T47D (cell line): ENCODE measurements at regions not wholly inside any gene's neighbourhood (a gene's known extent, or its start where the extent isn't known, plus 50 kb on each side); places are given as distances from the start of the nearest gene placed in this dataset.

Experiments used
- DNase-seq, 2 experiments: peaks; one replicate each; pipeline versions ENCODE4 v3.0.0 to v3.0.0-alpha.2; 2011 to 2012; ENCODE audit warnings: low read depth in 1 of 2, low spot score in 1 of 2
- JUND ChIP-seq: IDR thresholded peaks from 2 replicates; pipeline ENCODE4 v1.6.1; 2012; ENCODE audit warnings: low read depth
- in situ Hi-C: cut with HindIII; loops from 2 replicates; pipeline ENCODE4 v1.10.0; 2016; ENCODE audit warnings: low sequenced_read_pairs, low pct_unique_long_range_greater_than_20kb

- in situ Hi-C loops = no loop called here
- TF ChIP-seq JUND = no peak
- DNase-seq = no peak
These were observed 676.2 kb downstream of the CDH11 start for GRCh38 chr16:64445649-64446048.

GRCh38 chr16:64445245-64445644 is 676.6 kb downstream of the CDH11 start:
- in situ Hi-C loops = no loop called here
- TF ChIP-seq JUND = no peak
- DNase-seq = no peak

- in situ Hi-C loops = no loop called here
- no peak for TF ChIP-seq JUND
- DNase-seq = no peak
These were observed 681.4 kb downstream of the CDH11 start for GRCh38 chr16:64440421-64440831.

GRCh38 chr16:64440005-64440404 is 681.9 kb downstream of the CDH11 start:
- no peak for TF ChIP-seq JUND
- no peak for DNase-seq
- in situ Hi-C loops = no loop called here

- in situ Hi-C loops = no loop called here
- no peak for TF ChIP-seq JUND
- DNase-seq = no peak
These were observed 684.0 kb downstream of the CDH11 start for GRCh38 chr16:64437706-64438324.

- in situ Hi-C loops = no loop called here
- no peak for DNase-seq
- no peak for TF ChIP-seq JUND
These were observed 687.3 kb downstream of the CDH11 start for GRCh38 chr16:64434526-64435069.

- DNase-seq = no peak
- in situ Hi-C loops = no loop called here
- TF ChIP-seq JUND = no peak
These were observed 693.3 kb downstream of the CDH11 start for GRCh38 chr16:64428463-64429113.

- DNase-seq = no peak
- in situ Hi-C loops = no loop called here
- TF ChIP-seq JUND = no peak
These were observed 695.7 kb downstream of the CDH11 start for GRCh38 chr16:64426131-64426666.

- no peak for TF ChIP-seq JUND
- in situ Hi-C loops = no loop called here
- no peak for DNase-seq
These were observed 696.5 kb downstream of the CDH11 start for GRCh38 chr16:64425381-64425780.

- in situ Hi-C loops = no loop called here
- DNase-seq = no peak
- no peak for TF ChIP-seq JUND
These were observed 699.6 kb downstream of the CDH11 start for GRCh38 chr16:64422259-64422658.

GRCh38 chr16:64421515-64421914 is 700.3 kb downstream of the CDH11 start:
- TF ChIP-seq JUND = no peak
- no peak for DNase-seq
- in situ Hi-C loops = no loop called here

- no peak for DNase-seq
- in situ Hi-C loops = no loop called here
- no peak for TF ChIP-seq JUND
These were observed 702.0 kb downstream of the CDH11 start for GRCh38 chr16:64419832-64420231.

- DNase-seq = no peak
- no peak for TF ChIP-seq JUND
- in situ Hi-C loops = no loop called here
These were observed 704.1 kb downstream of the CDH11 start for GRCh38 chr16:64417711-64418227.
